ENCODE measurements at regions not wholly inside any gene's neighbourhood (a gene's known extent, or its start where the extent isn't known, plus 50 kb on each side); places are given as distances from the start of the nearest gene placed in this dataset.

- Mint-ChIP-seq H3K27ac (no peak overlapping the region), H3K4me1 (ENCODE audit: unreplicated experiment) (peaks cover 10% of the 10 kb centered on the region), H3K36me3 (no peaks in the 10 kb centered on the region), H3K27me3 (no peaks in the 10 kb centered on the region), H3K9me3 (peaks cover 4% of the 10 kb centered on the region), H3K4me3 (no peak overlapping the region)
- no peak for DNase-seq (ENCODE audit: extremely low spot score, unreplicated experiment)
- no peak for TF ChIP-seq CTCF (conservative IDR thresholded peaks at IDR 0.05)
Measured at GRCh38 chr10:35855155-35855947, 213.3 kb upstream of the FZD8 start.

GRCh38 chr10:35854661-35855060 is 212.6 kb upstream of the FZD8 start:
- Mint-ChIP-seq H3K36me3 (no peaks in the 10 kb centered on the region), H3K27ac (no peak overlapping the region), H3K4me3 (no peak overlapping the region), H3K9me3 (peaks cover 4% of the 10 kb centered on the region), H3K4me1 (ENCODE audit: unreplicated experiment) (peaks cover 10% of the 10 kb centered on the region), H3K27me3 (no peaks in the 10 kb centered on the region)
- TF ChIP-seq CTCF (conservative IDR thresholded peaks at IDR 0.05): no peak
- no peak for DNase-seq (ENCODE audit: extremely low spot score, unreplicated experiment)

- DNase-seq (ENCODE audit: extremely low spot score, unreplicated experiment): no peak
- H3K27me3 Mint-ChIP-seq: peaks cover 10% of the 10 kb centered on the region
- no peaks in the 10 kb centered on the region for H3K36me3 Mint-ChIP-seq
- H3K4me3 Mint-ChIP-seq: no peak overlapping the region
- H3K4me1 Mint-ChIP-seq (ENCODE audit: unreplicated experiment): peaks cover 21% of the 10 kb centered on the region
- no peak overlapping the region for H3K27ac Mint-ChIP-seq
- no peaks in the 10 kb centered on the region for H3K9me3 Mint-ChIP-seq
- no peak for TF ChIP-seq CTCF (conservative IDR thresholded peaks at IDR 0.05)
Measured at GRCh38 chr10:35852721-35853120, 210.6 kb upstream of the FZD8 start.

- H3K4me3 Mint-ChIP-seq: no peak overlapping the region
- DNase-seq (ENCODE audit: extremely low spot score, unreplicated experiment): no peak
Measured at GRCh38 chr10:35848412-35848811, 206.3 kb upstream of the FZD8 start.

GRCh38 chr10:35844686-35845085 is 202.6 kb upstream of the FZD8 start:
- H3K4me1 Mint-ChIP-seq (ENCODE audit: unreplicated experiment): peaks cover 19% of the 10 kb centered on the region
- H3K4me3 Mint-ChIP-seq: no peak overlapping the region
- peaks cover 18% of the 10 kb centered on the region for H3K27me3 Mint-ChIP-seq
- TF ChIP-seq CTCF (conservative IDR thresholded peaks at IDR 0.05): no peak
- no peak overlapping the region for H3K27ac Mint-ChIP-seq
- peaks cover 4% of the 10 kb centered on the region for H3K9me3 Mint-ChIP-seq
- DNase-seq (ENCODE audit: extremely low spot score, unreplicated experiment): no peak
- no peaks in the 10 kb centered on the region for H3K36me3 Mint-ChIP-seq

More at GRCh38 chr10:35848412-35848811, 206.3 kb upstream of the FZD8 start:
- Mint-ChIP-seq H3K4me1 (ENCODE audit: unreplicated experiment) (peaks cover 19% of the 10 kb centered on the region), H3K27ac (no peak overlapping the region), H3K36me3 (no peaks in the 10 kb centered on the region), H3K27me3 (peaks cover 18% of the 10 kb centered on the region), H3K9me3 (no peaks in the 10 kb centered on the region)
- TF ChIP-seq CTCF (conservative IDR thresholded peaks at IDR 0.05): no peak

Data from type B pancreatic cell (in vitro differentiated cells).